SK-N-SH treated with all-trans-retinoic acid at 6 μM for 48 hours (cell line): ENCODE measurements at regions not wholly inside any gene's neighbourhood (a gene's known extent, or its start where the extent isn't known, plus 50 kb on each side); places are given as distances from the start of the nearest gene placed in this dataset.

ENCODE experiments used
- ATAC-seq: fragments of 200-7000 bp; cut with Tn5 transposase; 3 replicates; pipeline ENCODE4 v1.9.1; 2020; ENCODE audit warnings: mild to moderate bottlenecking, moderate library complexity
- GLIS3 ChIP-seq: fragments of 250-450 bp; sonication (Bioruptor Pico); IDR thresholded peaks from 2 replicates; pipeline ENCODE4 v1.5.0; 2020; ENCODE audit warnings: mild to moderate bottlenecking, moderate library complexity
- ISL1 ChIP-seq: fragments of 250-450 bp; sonication (Bioruptor Pico); IDR thresholded peaks from 2 replicates; pipeline ENCODE4 v2.1.2; 2022; ENCODE audit warnings: mild to moderate bottlenecking, moderate library complexity
- OSR1 ChIP-seq: fragments of 250-450 bp; sonication (Bioruptor Pico); IDR thresholded peaks from 2 replicates; pipeline ENCODE4 v1.8.0; 2022; ENCODE audit warnings: moderate library complexity, mild to moderate bottlenecking, inconsistent platforms
- PATZ1 ChIP-seq: fragments of 250-450 bp; sonication (Bioruptor Pico); IDR thresholded peaks from 2 replicates; pipeline ENCODE4 v1.8.0; 2020; ENCODE audit warnings: mild to moderate bottlenecking, moderate library complexity, borderline replicate concordance
- POU6F1 ChIP-seq: fragments of 250-450 bp; sonication (Bioruptor Pico); IDR thresholded peaks from 2 replicates; pipeline ENCODE4 v1.8.0; 2021; ENCODE audit warnings: low read depth, mild to moderate bottlenecking, moderate library complexity, borderline replicate concordance
- PPARA ChIP-seq: fragments of 250-450 bp; sonication (Bioruptor Pico); IDR thresholded peaks from 2 replicates; pipeline ENCODE4 v1.5.0; 2020; ENCODE audit warnings: mild to moderate bottlenecking, borderline replicate concordance
- RARB ChIP-seq: fragments of 250-450 bp; sonication (Bioruptor Pico); IDR thresholded peaks from 2 replicates; pipeline ENCODE4 v1.8.0; 2021; ENCODE audit warnings: mild to moderate bottlenecking, moderate library complexity
- SNAI2 ChIP-seq: fragments of 250-450 bp; sonication (Bioruptor Pico); IDR thresholded peaks from 2 replicates; pipeline ENCODE4 v1.5.0; 2020; ENCODE audit warnings: mild to moderate bottlenecking, moderate library complexity
- TCF4 ChIP-seq: fragments of 250-450 bp; sonication (Bioruptor Pico); IDR thresholded peaks from 2 replicates; pipeline ENCODE4 v1.8.0; 2021; ENCODE audit warnings: mild to moderate bottlenecking, moderate library complexity, borderline replicate concordance
- TOX ChIP-seq: fragments of 250-450 bp; sonication (Bioruptor Pico); IDR thresholded peaks from 2 replicates; pipeline ENCODE4 v1.8.0; 2021; ENCODE audit warnings: mild to moderate bottlenecking, moderate library complexity, borderline replicate concordance
- TSHZ2 ChIP-seq: fragments of 250-450 bp; sonication (Bioruptor Pico); IDR thresholded peaks from 2 replicates; pipeline ENCODE4 v1.5.0; 2020; ENCODE audit warnings: mild to moderate bottlenecking, moderate library complexity
- ZC3H10 ChIP-seq: fragments of 250-450 bp; sonication (Bioruptor Pico); IDR thresholded peaks from 2 replicates; pipeline ENCODE4 v1.5.1; 2021; ENCODE audit warnings: mild to moderate bottlenecking, moderate library complexity
- ZFP3 ChIP-seq: fragments of 250-450 bp; sonication (Bioruptor Pico); IDR thresholded peaks from 2 replicates; pipeline ENCODE4 v1.5.0; 2020; ENCODE audit warnings: mild to moderate bottlenecking, moderate library complexity
- ZFP30 ChIP-seq: fragments of 450-650 bp; formaldehyde crosslinking; IDR thresholded peaks from 2 replicates; pipeline ENCODE4 v1.5.0; 2022; ENCODE audit warnings: mild to moderate bottlenecking, moderate library complexity
- ZNF565 ChIP-seq: fragments of 450-650 bp; formaldehyde crosslinking; conservative IDR thresholded peaks from 2 replicates; pipeline ENCODE4 v1.5.0; 2020; ENCODE audit warnings: low read depth, mild to moderate bottlenecking, moderate library complexity
- ZNF70 ChIP-seq: fragments of 450-650 bp; formaldehyde crosslinking; IDR thresholded peaks from 2 replicates; pipeline ENCODE4 v1.5.0; 2020; ENCODE audit warnings: mild to moderate bottlenecking, moderate library complexity
- ZNF8 ChIP-seq: fragments of 450-650 bp; formaldehyde crosslinking; IDR thresholded peaks from 2 replicates; pipeline ENCODE4 v1.5.0; 2020; ENCODE audit warnings: mild to moderate bottlenecking, moderate library complexity
- TF ChIP-seq, protein P1 (sequence below): fragments of 250-450 bp; sonication (Bioruptor Pico); IDR thresholded peaks from 2 replicates; pipeline ENCODE4 v1.5.1; 2021; ENCODE audit warnings: mild to moderate bottlenecking, moderate library complexity
- TF ChIP-seq, protein P2 (sequence below): fragments of 250-450 bp; sonication (Bioruptor Pico); IDR thresholded peaks from 2 replicates; pipeline ENCODE4 v1.5.1; 2020; ENCODE audit warnings: low read depth, mild to moderate bottlenecking, moderate library complexity

DNA sequence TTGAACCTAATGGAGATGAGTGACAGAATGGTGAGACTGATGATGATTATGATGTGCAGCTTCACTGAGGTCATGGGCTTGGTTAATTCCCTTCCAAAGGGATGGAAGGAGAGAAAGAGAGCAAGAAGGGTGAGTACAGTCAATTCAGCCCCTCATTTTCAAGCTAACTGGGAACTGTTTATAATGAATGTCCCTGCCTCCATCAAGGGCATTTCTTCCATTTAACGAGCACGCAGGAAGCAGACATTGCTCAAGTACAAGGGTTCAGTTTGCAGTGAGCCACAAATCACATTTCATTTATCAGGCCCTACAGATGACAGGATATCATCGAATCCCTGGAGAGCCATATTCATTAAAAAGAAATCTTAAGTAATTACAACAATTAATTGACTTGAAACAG is 158.3 kb upstream of the EEF1E1 start (continued):
- TF ChIP-seq PPARA (no peak), ZFP3 (CRISPR knock-in tag) (no peak), PATZ1 (CRISPR knock-in tag) (no peak), RARB (no peak), ZNF70 (no peak), ZNF8 (CRISPR knock-in tag) (no peak), OSR1 (CRISPR knock-in tag) (no peak), ZC3H10 (no peak), ISL1 (CRISPR knock-in tag) (no peak)

DNA sequence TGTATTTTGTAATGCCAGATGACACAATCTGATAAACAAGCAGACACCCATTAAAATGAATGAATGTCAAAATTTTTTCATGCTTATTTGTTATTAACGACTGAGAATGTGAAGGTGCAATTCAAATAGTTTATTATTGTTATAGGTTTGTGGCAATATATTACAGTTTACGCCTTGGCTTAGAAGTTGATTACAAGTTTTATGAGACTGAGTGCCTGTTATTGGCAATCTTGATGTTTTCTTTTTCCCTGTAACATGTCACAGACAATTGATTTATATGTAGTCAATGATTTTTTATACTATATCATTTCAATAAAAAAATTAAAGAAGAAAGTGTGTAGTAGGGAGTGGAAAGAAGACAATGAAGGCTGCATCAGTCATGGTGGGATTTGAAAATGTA is 144.1 kb upstream of the EEF1E1 start:
- TF ChIP-seq ZC3H10 (no peak), ZNF8 (CRISPR knock-in tag) (no peak), PPARA (no peak), ZNF565 (no peak), ZFP3 (CRISPR knock-in tag) (no peak), TSHZ2 (CRISPR knock-in tag) (no peak)
- TF ChIP-seq, all 23 proteins: peak for 0
- ATAC-seq, result no peak

DNA sequence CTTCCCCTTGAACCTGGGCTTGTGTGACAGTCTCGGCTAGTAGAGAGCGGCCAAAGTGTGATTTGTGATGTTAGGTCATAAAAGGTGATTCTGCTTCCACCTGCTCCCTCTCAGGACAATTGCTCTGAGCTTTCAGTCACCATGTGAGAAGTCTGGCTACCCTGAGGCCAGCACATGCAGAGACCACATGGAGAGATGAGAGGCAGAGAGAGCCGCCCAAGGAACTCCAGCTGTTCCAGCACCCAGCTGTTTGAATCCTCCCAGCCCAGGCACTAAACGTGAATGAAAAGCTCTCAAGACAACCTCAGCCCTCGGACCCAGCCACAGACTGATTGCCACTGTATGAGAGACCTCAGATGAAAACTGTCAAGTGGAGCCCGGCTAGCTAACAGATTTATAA is 143.4 kb upstream of the EEF1E1 start:
- no peak for ATAC-seq

More for the DNA sequence above, 143.4 kb upstream of the EEF1E1 start:
- TF ChIP-seq POU6F1 (CRISPR knock-in tag) (no peak), SNAI2 (no peak), ZFP30 (CRISPR knock-in tag) (no peak), PPARA (no peak), ZNF8 (CRISPR knock-in tag) (no peak), TSHZ2 (CRISPR knock-in tag) (no peak), PATZ1 (CRISPR knock-in tag) (no peak), ZNF565 (no peak), RARB (no peak), OSR1 (CRISPR knock-in tag) (no peak), TOX (CRISPR knock-in tag) (no peak), TCF4 (CRISPR knock-in tag) (no peak), ZC3H10 (no peak), GLIS3 (no peak), ISL1 (CRISPR knock-in tag) (no peak), ZFP3 (CRISPR knock-in tag) (no peak)
- TF ChIP-seq, protein P1, sequence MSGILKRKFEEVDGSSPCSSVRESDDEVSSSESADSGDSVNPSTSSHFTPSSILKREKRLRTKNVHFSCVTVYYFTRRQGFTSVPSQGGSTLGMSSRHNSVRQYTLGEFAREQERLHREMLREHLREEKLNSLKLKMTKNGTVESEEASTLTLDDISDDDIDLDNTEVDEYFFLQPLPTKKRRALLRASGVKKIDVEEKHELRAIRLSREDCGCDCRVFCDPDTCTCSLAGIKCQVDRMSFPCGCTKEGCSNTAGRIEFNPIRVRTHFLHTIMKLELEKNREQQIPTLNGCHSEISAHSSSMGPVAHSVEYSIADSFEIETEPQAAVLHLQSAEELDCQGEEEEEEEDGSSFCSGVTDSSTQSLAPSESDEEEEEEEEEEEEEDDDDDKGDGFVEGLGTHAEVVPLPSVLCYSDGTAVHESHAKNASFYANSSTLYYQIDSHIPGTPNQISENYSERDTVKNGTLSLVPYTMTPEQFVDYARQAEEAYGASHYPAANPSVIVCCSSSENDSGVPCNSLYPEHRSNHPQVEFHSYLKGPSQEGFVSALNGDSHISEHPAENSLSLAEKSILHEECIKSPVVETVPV, result no peak
- TF ChIP-seq, protein P2, sequence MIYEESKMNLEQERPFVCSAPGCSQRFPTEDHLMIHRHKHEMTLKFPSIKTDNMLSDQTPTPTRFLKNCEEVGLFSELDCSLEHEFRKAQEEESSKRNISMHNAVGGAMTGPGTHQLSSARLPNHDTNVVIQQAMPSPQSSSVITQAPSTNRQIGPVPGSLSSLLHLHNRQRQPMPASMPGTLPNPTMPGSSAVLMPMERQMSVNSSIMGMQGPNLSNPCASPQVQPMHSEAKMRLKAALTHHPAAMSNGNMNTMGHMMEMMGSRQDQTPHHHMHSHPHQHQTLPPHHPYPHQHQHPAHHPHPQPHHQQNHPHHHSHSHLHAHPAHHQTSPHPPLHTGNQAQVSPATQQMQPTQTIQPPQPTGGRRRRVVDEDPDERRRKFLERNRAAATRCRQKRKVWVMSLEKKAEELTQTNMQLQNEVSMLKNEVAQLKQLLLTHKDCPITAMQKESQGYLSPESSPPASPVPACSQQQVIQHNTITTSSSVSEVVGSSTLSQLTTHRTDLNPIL (CRISPR knock-in tag), result no peak
- TF ChIP-seq, all 23 proteins: peak for 0
